Astrocyte of the cerebellum (primary cell): ENCODE measurements at regions not wholly inside any gene's neighbourhood (a gene's known extent, or its start where the extent isn't known, plus 50 kb on each side); places are given as distances from the start of the nearest gene placed in this dataset.
A peak's percentile ranks its signal among the peaks of the same experiment; 100 is the strongest.
"Not testable (repeated sequence)": the region's sequence is repeated elsewhere in the genome, so short reads cannot be mapped to it uniquely, and the experiment has no call there.

Experiments
- DNase-seq: peaks from one replicate; pipeline ENCODE4 v3.0.0-alpha.2; 2011; ENCODE audit warnings: low read depth
- H3K4me3 ChIP-seq: 2 replicates; pipeline ENCODE4 v1.5.1; 2011; ENCODE audit warnings: mild to moderate bottlenecking, low read depth, low read length, moderate library complexity
- CTCF ChIP-seq: IDR thresholded peaks from 2 replicates; pipeline ENCODE4 v1.5.1; 2012; ENCODE audit warnings: low read length, low read depth, moderate library complexity, mild to moderate bottlenecking; ENCODE audit errors: missing control alignments
- in situ Hi-C: cut with HindIII; loops from 2 replicates; pipeline ENCODE4 v1.10.0; 2017; ENCODE audit warnings: low sequenced_read_pairs

GRCh38 chr12:114838480-114838879 lies 154.5 kb upstream of the TBX3 start:
- in situ Hi-C loops: no loop called here
- no peak for DNase-seq
- TF ChIP-seq CTCF: no peak

GRCh38 chr12:114836609-114837008 lies 152.6 kb upstream of the TBX3 start:
- in situ Hi-C loops: no loop called here

More at GRCh38 chr12:114838480-114838879, 154.5 kb upstream of the TBX3 start:
- no peak overlapping the region for H3K4me3 ChIP-seq

GRCh38 chr12:114835031-114835430 lies 151.1 kb upstream of the TBX3 start:
- H3K4me3 ChIP-seq: no peak overlapping the region
- TF ChIP-seq CTCF: no peak
- in situ Hi-C loops: no loop called here
- DNase-seq: peak; percentile 60

More at GRCh38 chr12:114836609-114837008, 152.6 kb upstream of the TBX3 start:
- no peak for TF ChIP-seq CTCF
- no peak for DNase-seq
- no peak overlapping the region for H3K4me3 ChIP-seq

GRCh38 chr12:114834621-114835020 lies 150.6 kb upstream of the TBX3 start:
- in situ Hi-C loops: no loop called here
- DNase-seq: peak; percentile 70
- TF ChIP-seq CTCF: no peak
- H3K4me3 ChIP-seq: no peak overlapping the region

GRCh38 chr12:114829833-114830232 lies 145.9 kb upstream of the TBX3 start:
- no peak overlapping the region for H3K4me3 ChIP-seq
- DNase-seq: no peak
- in situ Hi-C loops: no loop called here
- TF ChIP-seq CTCF: no peak

- H3K4me3 ChIP-seq, in situ Hi-C loops, DNase-seq: not testable (repeated sequence)
These were observed 145.3 kb upstream of the TBX3 start for GRCh38 chr12:114829244-114829643.

GRCh38 chr12:114827461-114827860 lies 143.5 kb upstream of the TBX3 start:
- H3K4me3 ChIP-seq: no peak overlapping the region
- DNase-seq: no peak
- in situ Hi-C loops: no loop called here
- TF ChIP-seq CTCF: no peak
